ENCODE measurements at regions not wholly inside any gene's neighbourhood (a gene's known extent, or its start where the extent isn't known, plus 50 kb on each side); places are given as distances from the start of the nearest gene placed in this dataset.
"Not testable (repeated sequence)": the region's sequence is repeated elsewhere in the genome, so short reads cannot be mapped to it uniquely, and the experiment has no call there.

DNA sequence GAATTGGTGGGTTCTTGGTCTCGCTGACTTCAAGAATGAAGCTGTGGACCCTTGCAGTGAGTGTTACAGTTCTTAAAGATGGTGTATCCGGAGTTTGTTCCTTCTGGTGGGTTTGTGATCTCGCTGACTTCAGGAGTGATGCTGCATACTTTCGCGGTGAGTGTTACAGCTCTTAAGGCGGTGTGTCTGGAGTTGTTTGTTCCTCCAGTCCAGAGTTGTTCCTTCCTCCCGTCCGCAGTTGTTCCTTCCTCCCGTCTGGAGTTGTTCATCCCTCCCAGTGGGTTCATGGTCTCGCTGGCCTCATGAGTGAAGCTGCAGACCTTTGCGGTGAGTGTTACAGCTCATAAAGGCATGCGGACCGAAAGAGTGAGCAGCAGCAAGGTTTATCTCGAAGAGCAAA, 159.6 kb upstream of the ADAMTSL1 start:
- TF ChIP-seq, protein P1, sequence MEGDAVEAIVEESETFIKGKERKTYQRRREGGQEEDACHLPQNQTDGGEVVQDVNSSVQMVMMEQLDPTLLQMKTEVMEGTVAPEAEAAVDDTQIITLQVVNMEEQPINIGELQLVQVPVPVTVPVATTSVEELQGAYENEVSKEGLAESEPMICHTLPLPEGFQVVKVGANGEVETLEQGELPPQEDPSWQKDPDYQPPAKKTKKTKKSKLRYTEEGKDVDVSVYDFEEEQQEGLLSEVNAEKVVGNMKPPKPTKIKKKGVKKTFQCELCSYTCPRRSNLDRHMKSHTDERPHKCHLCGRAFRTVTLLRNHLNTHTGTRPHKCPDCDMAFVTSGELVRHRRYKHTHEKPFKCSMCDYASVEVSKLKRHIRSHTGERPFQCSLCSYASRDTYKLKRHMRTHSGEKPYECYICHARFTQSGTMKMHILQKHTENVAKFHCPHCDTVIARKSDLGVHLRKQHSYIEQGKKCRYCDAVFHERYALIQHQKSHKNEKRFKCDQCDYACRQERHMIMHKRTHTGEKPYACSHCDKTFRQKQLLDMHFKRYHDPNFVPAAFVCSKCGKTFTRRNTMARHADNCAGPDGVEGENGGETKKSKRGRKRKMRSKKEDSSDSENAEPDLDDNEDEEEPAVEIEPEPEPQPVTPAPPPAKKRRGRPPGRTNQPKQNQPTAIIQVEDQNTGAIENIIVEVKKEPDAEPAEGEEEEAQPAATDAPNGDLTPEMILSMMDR (IDR thresholded peaks at IDR 0.05; ENCODE audit: insufficient read depth, low read depth, low read length, missing control alignments), result no peak
- H3K4me3 ChIP-seq (ENCODE audit: low read depth, low read length), result no peak overlapping the region
- no peak for DNase-seq (ENCODE audit: low read depth)

DNA sequence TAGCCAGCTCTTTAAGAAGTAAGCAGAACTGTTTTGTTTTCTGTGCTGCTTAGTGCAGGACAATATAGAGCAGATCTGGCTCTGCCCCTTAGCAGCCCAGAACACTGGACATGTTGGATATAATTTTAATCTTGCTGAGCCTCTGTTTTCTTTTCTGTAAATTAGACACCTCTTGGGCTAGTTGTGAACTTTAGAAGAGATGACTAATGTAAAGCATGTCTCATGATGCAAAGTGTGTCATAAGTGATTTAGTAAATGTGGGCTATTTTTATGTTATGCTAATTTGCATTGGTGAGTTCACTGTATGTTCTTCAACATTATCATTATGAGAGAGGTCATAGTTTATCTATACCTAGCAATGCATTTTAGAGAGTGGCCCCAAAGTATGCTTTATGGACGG, 156.1 kb upstream of the ADAMTSL1 start:
- TF ChIP-seq, protein P1 (IDR thresholded peaks at IDR 0.05; ENCODE audit: insufficient read depth, low read depth, low read length, missing control alignments), result no peak
- H3K4me3 ChIP-seq (ENCODE audit: low read depth, low read length), result no peak overlapping the region
- no peak for DNase-seq (ENCODE audit: low read depth)

DNA sequence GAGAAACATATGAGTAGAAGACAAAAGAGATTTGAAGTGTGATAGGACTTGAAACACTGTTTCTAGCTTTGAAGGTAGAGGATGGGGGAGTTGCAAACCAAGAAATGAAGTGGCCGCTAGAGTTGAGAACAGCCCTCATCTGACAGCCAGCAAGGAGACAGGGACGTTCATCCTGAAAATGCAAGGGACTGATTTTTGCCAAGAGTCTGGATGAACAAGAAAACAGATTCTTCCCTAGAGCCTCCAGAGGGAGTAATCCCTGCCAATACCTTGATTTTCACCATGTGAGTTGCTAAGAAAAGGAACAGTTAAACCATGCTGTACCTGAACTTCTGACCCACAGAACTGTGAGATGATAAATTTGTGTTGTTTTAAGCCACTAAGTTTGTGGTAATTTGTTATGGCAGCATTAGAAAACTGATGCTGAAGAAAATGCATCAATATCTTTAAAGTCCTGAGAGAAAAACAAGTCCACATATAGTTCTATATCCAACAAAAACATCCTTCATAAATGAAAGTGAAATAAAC, 154.0 kb upstream of the ADAMTSL1 start:
- H3K4me3 ChIP-seq (ENCODE audit: low read depth, low read length), result no peak overlapping the region
- TF ChIP-seq, protein P1 (IDR thresholded peaks at IDR 0.05; ENCODE audit: insufficient read depth, low read depth, low read length, missing control alignments), result no peak
- no peak for DNase-seq (ENCODE audit: low read depth)

DNA sequence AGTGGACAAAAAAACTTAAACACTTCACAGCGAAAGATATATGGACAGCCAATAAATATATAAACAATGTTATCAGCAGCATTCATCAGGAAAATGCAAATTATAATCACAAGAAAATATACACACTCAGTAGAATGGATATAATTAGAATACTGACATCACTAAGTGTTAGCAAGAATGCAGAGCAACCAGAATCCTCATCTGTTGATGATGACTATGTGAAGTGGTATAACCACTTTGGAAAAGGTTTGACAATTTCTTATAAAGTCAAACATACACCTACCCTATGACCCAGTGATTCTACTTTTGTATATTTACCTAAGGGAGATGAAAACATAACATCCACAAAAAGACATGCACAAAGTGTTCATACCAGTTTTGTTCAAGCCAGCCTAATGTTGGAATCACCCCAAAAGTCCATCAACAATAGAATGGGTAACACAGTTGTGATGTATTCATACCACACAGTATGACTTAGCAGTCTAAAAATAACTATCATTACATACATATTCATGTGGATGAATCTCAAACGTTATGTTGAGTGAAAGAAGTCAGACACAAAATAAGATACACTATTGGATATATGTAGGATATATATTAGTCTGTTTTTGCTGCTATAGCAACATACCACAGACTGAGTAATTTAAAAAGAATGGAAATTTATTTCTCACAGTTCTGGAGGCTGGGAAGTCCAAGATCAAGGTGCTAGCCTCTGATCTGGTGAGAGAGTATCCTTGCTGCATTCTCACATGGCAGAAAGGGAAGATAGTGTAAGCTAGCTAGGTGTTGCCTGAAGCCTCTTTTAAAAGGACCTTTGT, 148.8 kb upstream of the ADAMTSL1 start:
- DNase-seq (ENCODE audit: low read depth), result no peak
- H3K4me3 ChIP-seq (ENCODE audit: low read depth, low read length), result no peak overlapping the region
- TF ChIP-seq, protein P1 (IDR thresholded peaks at IDR 0.05; ENCODE audit: insufficient read depth, low read depth, low read length, missing control alignments), result no peak

DNA sequence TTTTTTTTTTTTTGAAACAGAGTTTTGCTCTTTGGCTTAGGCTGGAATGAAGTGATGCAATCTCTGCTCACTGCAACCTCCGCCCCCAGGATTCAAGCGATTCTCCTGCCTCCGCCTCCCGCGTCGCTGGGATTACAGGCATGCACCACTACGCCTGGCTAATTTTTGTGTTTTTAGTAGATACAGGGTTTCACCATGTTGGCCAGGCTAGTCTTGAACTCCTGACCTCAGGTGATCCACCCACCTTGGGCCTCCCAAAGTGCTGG, 148.3 kb upstream of the ADAMTSL1 start:
- H3K4me3 ChIP-seq (ENCODE audit: low read depth, low read length); DNase-seq (ENCODE audit: low read depth): not testable (repeated sequence)

DNA sequence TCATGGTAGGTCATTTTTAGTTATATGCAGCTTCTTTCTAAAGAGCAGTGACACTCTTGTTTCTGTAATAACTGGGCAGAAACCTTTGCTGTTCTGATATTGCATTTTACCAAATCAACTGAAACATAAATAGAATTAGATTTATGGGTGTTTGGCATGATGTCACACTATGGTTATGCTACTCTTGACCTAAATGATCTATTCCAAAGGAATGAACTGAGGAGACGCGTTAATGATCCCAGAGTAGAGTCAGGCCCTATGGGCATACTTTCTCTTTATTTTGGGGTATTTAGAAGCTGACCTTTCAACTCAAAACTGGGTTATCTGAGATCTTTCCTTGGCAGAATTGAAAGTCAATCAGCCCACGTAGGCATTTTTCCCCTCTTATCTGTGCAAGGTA, 146.8 kb upstream of the ADAMTSL1 start:
- no peak for DNase-seq (ENCODE audit: low read depth)
- TF ChIP-seq, protein P1 (IDR thresholded peaks at IDR 0.05; ENCODE audit: insufficient read depth, low read depth, low read length, missing control alignments), result no peak
- no peak overlapping the region for H3K4me3 ChIP-seq (ENCODE audit: low read depth, low read length)

DNA sequence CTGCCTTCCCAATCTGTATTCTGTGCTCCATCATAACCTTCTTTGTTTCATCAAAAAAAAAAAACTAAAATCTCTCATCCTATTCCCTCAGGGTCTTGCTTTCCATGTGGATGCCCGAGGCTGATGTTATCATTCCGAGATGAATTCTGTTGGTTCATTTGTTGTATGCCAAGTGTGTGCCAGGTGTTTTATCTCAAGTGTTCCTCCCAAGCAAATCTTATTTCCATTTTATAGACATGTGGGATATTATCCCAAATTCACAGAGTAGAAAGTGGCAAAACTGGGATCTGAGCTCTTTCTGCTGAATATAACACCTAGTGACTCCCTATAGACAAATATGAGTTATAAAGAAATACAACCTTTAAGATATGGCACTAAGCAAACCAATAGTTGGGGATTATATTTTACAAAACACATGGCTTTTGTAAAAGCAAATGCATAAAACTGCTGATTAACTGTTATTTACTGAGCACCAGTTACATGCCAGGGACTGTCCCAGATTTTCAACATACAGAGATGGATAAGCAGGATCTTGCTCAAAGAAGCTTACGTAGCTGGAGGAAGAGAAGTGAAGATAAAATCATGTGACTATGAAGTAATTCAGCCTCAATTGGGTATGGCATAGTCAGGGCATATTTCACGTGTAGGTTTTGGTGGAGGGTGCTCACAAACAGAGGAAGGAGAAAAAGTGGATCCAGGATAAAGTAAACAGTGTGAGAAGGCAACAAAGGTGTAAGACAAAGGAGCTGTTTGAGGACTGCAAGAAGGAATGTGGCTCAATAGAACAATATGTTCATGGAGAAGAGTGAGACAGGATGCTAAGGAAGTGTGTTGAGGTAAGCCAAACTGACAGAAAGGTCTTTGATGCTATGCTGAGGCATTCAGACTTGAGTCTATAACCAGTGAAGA, 143.3 kb upstream of the ADAMTSL1 start:
- no peak overlapping the region for H3K4me3 ChIP-seq (ENCODE audit: low read depth, low read length)
- DNase-seq (ENCODE audit: low read depth), result no peak
- TF ChIP-seq, protein P1 (IDR thresholded peaks at IDR 0.05; ENCODE audit: insufficient read depth, low read depth, low read length, missing control alignments), result no peak
